Transverse colon (tissue), 1 donor: ENCODE measurements at regions not wholly inside any gene's neighbourhood (a gene's known extent, or its start where the extent isn't known, plus 50 kb on each side); places are given as distances from the start of the nearest gene placed in this dataset.

Source experiments
- EP300 ChIP-seq: sonication (generic); formaldehyde crosslinking; IDR thresholded peaks from one replicate; pipeline ENCODE4 v1.6.1; 2017; ENCODE audit warnings: antibody characterized with exemption, low read depth
- POLR2A ChIP-seq: fragments of 450-650 bp; IDR thresholded peaks from one replicate; pipeline ENCODE4 v1.6.1; 2016; ENCODE audit warnings: antibody characterized with exemption, mild to moderate bottlenecking, moderate library complexity

- TF ChIP-seq POLR2A (no peak), EP300 (no peak)
Observed at GRCh38 chr5:153926201-153926600, 112.5 kb downstream of the FAM114A2 start.
